Astrocyte of the spinal cord (primary cell): ENCODE measurements at regions not wholly inside any gene's neighbourhood (a gene's known extent, or its start where the extent isn't known, plus 50 kb on each side); places are given as distances from the start of the nearest gene placed in this dataset.

Experiments used
- DNase-seq: peaks from one replicate; pipeline ENCODE4 v3.0.0; 2011; ENCODE audit warnings: low read depth, low spot score
- H3K4me3 ChIP-seq: 2 replicates; pipeline ENCODE4 v1.5.1; 2011; ENCODE audit warnings: low read depth, mild to moderate bottlenecking, low read length, moderate library complexity
- in situ Hi-C: cut with HindIII; loops from 2 replicates; pipeline ENCODE4 v1.10.0; 2017; ENCODE audit warnings: low sequenced_read_pairs
- TF ChIP-seq, protein P1 (sequence below): IDR thresholded peaks from 2 replicates; pipeline ENCODE4 v1.5.1; 2012; ENCODE audit warnings: low read depth, mild to moderate bottlenecking, low read length, inconsistent platforms

DNA sequence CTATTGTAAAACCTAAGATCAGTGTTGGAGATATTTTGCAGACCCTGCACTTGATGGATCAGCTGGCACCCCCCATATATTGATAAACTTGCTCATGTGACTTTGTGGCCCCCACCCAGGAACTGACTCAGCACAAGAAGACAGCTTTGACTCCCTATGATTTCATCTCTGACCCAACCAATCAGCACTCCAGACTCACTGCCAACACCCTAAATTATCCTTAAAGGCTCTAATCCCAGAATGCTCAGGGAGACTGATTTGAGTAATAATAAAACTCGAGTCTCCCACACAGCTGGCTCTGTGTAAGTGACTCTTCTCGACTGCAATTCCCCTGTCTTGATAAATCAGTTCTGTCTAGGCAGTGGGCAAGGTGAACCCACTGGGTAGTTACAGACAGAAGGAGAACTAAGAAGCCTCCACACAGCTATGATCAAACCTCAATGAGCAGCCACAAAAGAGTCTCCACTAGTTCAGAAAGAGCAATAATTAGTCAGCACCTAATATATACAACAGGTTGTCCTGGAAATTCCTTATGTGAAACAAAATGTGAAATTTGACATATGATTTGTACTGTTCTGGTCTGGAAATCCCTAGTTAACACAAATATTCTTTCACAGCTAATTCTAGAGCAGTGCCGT lies 52.2 kb downstream of the ACTL7B start:
- no peak overlapping the region for H3K4me3 ChIP-seq
- in situ Hi-C loops, result no loop called here
- no peak for DNase-seq
- TF ChIP-seq, protein P1, sequence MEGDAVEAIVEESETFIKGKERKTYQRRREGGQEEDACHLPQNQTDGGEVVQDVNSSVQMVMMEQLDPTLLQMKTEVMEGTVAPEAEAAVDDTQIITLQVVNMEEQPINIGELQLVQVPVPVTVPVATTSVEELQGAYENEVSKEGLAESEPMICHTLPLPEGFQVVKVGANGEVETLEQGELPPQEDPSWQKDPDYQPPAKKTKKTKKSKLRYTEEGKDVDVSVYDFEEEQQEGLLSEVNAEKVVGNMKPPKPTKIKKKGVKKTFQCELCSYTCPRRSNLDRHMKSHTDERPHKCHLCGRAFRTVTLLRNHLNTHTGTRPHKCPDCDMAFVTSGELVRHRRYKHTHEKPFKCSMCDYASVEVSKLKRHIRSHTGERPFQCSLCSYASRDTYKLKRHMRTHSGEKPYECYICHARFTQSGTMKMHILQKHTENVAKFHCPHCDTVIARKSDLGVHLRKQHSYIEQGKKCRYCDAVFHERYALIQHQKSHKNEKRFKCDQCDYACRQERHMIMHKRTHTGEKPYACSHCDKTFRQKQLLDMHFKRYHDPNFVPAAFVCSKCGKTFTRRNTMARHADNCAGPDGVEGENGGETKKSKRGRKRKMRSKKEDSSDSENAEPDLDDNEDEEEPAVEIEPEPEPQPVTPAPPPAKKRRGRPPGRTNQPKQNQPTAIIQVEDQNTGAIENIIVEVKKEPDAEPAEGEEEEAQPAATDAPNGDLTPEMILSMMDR, result no peak

DNA sequence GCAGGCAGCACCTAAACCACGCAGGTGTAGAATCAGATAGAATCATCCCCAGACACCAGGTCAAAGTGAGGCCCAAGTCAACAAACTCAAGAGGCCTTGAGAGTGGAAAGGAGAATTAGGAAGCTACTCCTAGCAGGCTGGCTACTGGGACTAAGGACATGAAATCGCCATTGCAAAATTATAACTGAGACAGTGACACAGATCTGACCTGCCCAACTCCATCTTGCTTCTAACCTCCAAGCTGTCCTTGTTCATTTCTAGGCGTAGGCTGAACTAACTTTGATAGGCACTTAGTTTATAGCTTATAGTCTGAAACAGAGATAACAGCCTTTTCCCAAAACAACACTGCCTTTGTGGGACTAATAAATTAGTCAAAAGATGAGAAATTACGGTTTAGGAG lies 52.8 kb downstream of the ACTL7B start:
- no peak overlapping the region for H3K4me3 ChIP-seq
- DNase-seq, result no peak
- in situ Hi-C loops, result no loop called here
- TF ChIP-seq, protein P1, result no peak

DNA sequence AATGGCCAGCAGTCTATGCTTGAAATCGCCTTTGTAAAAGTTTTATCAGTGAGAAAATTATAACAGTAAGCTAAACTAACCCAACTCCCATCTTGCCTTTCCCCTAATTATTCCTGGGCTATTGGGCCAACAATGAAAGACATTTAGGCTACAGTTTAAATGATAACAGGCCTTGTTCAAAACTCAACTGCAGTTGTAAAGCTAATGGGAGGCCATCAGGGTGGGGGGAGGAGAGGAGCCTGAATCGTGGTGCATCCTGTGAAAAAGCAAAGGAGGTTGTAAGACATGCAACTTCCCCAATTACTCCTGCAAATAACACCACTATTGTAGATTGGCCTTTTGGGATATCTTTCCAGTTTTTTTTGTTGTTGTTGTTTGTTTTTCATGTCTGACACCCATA lies 53.8 kb downstream of the ACTL7B start:
- no peak overlapping the region for H3K4me3 ChIP-seq
- TF ChIP-seq, protein P1, result no peak
- in situ Hi-C loops, result no loop called here
- no peak for DNase-seq

DNA sequence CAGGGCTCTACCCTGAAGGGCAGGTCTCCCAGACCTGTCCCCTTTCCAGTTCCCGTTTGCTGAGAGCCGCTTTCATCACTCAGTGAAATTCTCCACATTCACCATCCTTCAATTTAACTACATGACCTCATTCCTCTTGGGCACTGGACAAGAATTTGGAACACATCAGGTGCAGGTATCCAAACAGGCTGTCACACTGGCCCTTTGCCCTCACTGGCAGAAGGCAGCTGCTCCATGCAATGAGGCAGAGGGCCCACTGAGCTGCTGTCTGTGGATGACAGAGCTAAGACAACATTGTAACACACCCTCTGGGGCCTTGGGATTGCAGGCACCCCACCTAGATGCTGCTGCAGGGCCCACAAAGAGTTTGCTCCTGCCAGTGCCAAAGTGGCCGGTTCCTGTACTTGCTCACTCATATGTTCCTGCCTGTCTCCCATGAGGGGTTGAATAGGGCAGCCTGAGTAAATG lies 55.1 kb downstream of the ACTL7B start:
- DNase-seq, result no peak
- TF ChIP-seq, protein P1, result no peak
- no peak overlapping the region for H3K4me3 ChIP-seq
- in situ Hi-C loops, result no loop called here

DNA sequence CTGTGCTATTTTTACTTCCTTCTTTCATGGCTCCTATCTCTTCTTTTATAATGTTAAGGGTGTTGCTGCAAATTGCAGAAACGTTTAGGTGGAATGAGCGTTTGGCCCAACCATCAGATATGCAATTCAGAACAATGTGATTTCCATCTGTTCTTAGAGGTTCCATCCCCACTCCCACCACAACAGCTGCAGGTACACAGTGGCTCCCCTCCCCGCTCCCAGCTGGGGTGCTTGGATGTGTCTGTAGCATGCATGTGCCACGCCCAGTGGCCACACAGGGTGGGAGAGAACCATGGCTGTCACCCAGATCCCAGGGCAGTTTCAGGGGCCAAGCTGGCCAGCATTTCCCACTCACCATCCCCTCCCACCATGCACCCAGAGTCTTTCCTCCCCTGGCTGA lies 62.2 kb downstream of the ACTL7B start:
- TF ChIP-seq, protein P1, result no peak
- no peak for DNase-seq
- in situ Hi-C loops, result no loop called here
- H3K4me3 ChIP-seq, result no peak overlapping the region

DNA sequence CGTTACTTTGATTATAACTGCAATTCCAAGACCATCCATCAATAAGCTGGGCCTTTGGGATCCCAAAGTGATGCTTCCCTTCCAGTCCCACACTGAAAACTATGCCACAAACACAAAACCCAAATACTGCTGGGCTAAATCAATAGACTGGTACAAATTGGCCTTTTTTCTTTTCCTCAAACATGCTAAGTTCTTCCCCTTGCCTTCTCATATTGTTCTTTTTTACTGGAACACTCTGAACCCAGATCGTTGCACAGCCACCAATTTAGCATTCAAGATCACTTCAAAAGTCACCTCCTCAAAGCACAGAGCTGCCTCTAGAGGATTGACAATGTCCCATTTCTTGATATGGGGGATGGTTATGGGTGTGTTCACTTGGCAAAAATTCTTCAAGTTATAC lies 66.0 kb downstream of the ACTL7B start:
- TF ChIP-seq, protein P1, result no peak
- DNase-seq, result no peak
- H3K4me3 ChIP-seq, result no peak overlapping the region
- in situ Hi-C loops, result no loop called here

DNA sequence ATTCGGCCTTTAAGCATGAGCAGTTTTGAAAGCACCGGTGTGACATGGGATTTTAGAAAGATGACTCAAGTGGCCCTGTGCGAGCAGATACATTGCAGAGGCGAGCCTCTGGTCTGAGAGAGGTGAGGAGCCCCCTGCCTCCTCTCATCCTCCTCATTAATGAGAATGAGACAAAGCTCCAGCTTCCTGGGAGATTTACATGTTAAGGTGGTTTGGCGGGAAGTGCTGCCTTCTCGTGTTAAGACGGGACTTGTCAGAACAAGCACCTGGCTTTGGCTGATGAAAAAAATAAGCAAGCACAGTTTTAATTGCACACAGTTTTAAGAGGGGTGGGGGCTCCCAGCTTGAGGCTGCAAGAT lies 68.1 kb downstream of the ACTL7B start:
- TF ChIP-seq, protein P1, result no peak
- in situ Hi-C loops, result no loop called here
- no peak for DNase-seq
- no peak overlapping the region for H3K4me3 ChIP-seq
